Mammary epithelial cell (primary cell): ENCODE measurements at regions not wholly inside any gene's neighbourhood (a gene's known extent, or its start where the extent isn't known, plus 50 kb on each side); places are given as distances from the start of the nearest gene placed in this dataset.
A peak's percentile ranks its signal among the peaks of the same experiment; 100 is the strongest.

Source experiments
- EZH2 ChIP-seq: IDR thresholded peaks from 2 replicates; pipeline ENCODE4 v1.6.1; 2012; ENCODE audit warnings: low read length, inconsistent platforms, borderline replicate concordance
- TF ChIP-seq, protein P1 (sequence below), 2 donors: IDR thresholded peaks in 1 of 2; conservative IDR thresholded peaks in 1 of 2; 2 replicates each; pipeline ENCODE4 v1.5.1; 2011 to 2012; ENCODE audit warnings: inconsistent platforms in 2 of 2, low read length in 2 of 2, mild to moderate bottlenecking in 2 of 2, control low read depth in 1 of 2, low read depth in 1 of 2; ENCODE audit not compliant: insufficient read depth in 1 of 2; ENCODE audit errors: extremely low read depth in 1 of 2

DNA sequence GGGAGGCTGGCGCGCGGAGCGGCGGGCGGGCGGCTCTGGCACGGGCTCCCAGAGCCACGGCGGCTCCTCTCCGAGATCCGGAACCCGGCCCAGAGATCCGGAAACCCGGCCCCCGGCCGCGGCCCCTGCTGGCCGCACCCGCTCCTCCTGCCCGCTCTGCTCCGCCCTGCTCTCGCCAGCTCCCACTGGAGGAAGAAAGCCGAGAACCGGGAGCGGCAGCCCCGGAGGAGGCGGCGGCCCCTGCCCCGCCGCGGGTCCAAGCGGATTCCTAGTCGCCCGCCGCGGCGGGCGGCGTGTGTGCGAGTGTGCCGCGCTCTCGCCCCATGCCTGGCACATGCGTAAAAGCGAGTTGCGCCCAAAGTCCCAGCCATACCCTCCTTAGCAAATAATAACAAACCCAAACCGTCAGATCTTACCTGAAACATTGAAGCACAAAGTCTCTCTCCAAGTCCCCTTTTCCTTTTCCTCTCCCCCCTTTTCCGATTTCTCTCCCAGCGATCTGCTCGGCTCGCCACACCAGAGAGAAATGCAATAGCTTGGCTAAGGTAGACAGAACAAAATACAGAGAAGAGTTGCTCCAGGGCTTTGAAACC is 108.7 kb upstream of the KCTD1 start:
- TF ChIP-seq, protein P1, sequence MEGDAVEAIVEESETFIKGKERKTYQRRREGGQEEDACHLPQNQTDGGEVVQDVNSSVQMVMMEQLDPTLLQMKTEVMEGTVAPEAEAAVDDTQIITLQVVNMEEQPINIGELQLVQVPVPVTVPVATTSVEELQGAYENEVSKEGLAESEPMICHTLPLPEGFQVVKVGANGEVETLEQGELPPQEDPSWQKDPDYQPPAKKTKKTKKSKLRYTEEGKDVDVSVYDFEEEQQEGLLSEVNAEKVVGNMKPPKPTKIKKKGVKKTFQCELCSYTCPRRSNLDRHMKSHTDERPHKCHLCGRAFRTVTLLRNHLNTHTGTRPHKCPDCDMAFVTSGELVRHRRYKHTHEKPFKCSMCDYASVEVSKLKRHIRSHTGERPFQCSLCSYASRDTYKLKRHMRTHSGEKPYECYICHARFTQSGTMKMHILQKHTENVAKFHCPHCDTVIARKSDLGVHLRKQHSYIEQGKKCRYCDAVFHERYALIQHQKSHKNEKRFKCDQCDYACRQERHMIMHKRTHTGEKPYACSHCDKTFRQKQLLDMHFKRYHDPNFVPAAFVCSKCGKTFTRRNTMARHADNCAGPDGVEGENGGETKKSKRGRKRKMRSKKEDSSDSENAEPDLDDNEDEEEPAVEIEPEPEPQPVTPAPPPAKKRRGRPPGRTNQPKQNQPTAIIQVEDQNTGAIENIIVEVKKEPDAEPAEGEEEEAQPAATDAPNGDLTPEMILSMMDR (conservative IDR thresholded peaks at IDR 0.05 in 1 of 2, IDR thresholded peaks at IDR 0.05 in 1 of 2; ENCODE audit: extremely low read depth in 1 of 2, insufficient read depth in 1 of 2, low read depth in 1 of 2, low read length in 2 of 2): peak in 1 of 2 donors; percentile 39
- TF ChIP-seq EZH2: no peak
